Thyroid gland (tissue), 4 donors: ENCODE measurements at regions not wholly inside any gene's neighbourhood (a gene's known extent, or its start where the extent isn't known, plus 50 kb on each side); places are given as distances from the start of the nearest gene placed in this dataset.

ENCODE experiments used
- DNase-seq, 2 donors: peaks; one replicate each; pipeline ENCODE4 v3.0.0-alpha.2; 2019
- H3K27ac ChIP-seq, 3 donors: fragments of 200-600 bp; sonication (generic); 1 replicate in 2 of 3; 2 replicates in 1 of 3; pipeline ENCODE4 v1.5.1; 2016 to 2019; ENCODE audit warnings: mild to moderate bottlenecking in 1 of 3, moderate library complexity in 1 of 3
- H3K27me3 ChIP-seq: fragments of 200-600 bp; sonication (generic); one replicate; pipeline ENCODE4 v1.5.1; 2019
- H3K36me3 ChIP-seq, 2 donors: fragments of 200-600 bp; sonication (generic); one replicate each; pipeline ENCODE4 v1.5.1; 2016 to 2019
- H3K4me1 ChIP-seq, 2 donors: fragments of 200-600 bp; sonication (generic); one replicate each; pipeline ENCODE4 v1.5.1; 2017 to 2019
- H3K4me3 ChIP-seq, 3 donors: fragments of 200-600 bp; sonication (generic); replicated peaks in 1 of 3; 1 replicate in 2 of 3; 2 replicates in 1 of 3; pipeline ENCODE4 v1.5.1; 2016; ENCODE audit warnings: mild to moderate bottlenecking in 1 of 3
- H3K9me3 ChIP-seq: fragments of 200-600 bp; sonication (generic); one replicate; pipeline ENCODE4 v1.5.1; 2017
- CTCF ChIP-seq, 6 experiments: fragments of 200-600 bp in 3 of 6; fragments of 450-650 bp in 3 of 6; sonication (generic) in 3 of 6; IDR thresholded peaks; one replicate each; pipeline ENCODE4 v1.5.1; 2016 to 2019; ENCODE audit warnings: antibody characterized with exemption in 6 of 6, mild to moderate bottlenecking in 2 of 6, inconsistent platforms in 1 of 6, moderate library complexity in 1 of 6
- POLR2A ChIP-seq, 2 donors: fragments of 450-650 bp; IDR thresholded peaks; one replicate each; pipeline ENCODE4 v1.6.1; 2017; ENCODE audit warnings: antibody characterized with exemption in 2 of 2, mild to moderate bottlenecking in 2 of 2, moderate library complexity in 1 of 2
- WGBS, 2 donors: methylation state at CpG; one replicate each; pipeline ENCODE4 v1.1.5; 2017; 5-methylcytosine and 5-hydroxymethylcytosine counted together
- intact Hi-C: fragments of 100-400 bp; cut with DNase I; formaldehyde crosslinking; loops from one replicate; pipeline ENCODE4 v1.15.1; 2023

GRCh38 chr7:35558841-35559240 lies 136.1 kb downstream of the HERPUD2 start:
- TF ChIP-seq POLR2A (IDR thresholded peaks at IDR 0.05) (no peak), CTCF (IDR thresholded peaks at IDR 0.05) (no peak)
- Histone ChIP-seq H3K27ac (no peak overlapping the region), H3K9me3 (no peaks in the 10 kb centered on the region), H3K4me1 (no peaks in the 10 kb centered on the region), H3K27me3 (no peaks in the 10 kb centered on the region), H3K36me3 (no peaks in the 10 kb centered on the region), H3K4me3 (no peak overlapping the region)
- intact Hi-C loops = no loop called here
- WGBS, 2 donors = 78 to 88% methylated on average over 4 of the region's 4 CpGs
- no peak for DNase-seq

GRCh38 chr7:35556515-35557471 lies 138.1 kb downstream of the HERPUD2 start:
- TF ChIP-seq CTCF (IDR thresholded peaks at IDR 0.05) = no peak
- TF ChIP-seq POLR2A (IDR thresholded peaks at IDR 0.05) = no peak
- Histone ChIP-seq H3K9me3 (no peaks in the 10 kb centered on the region), H3K27me3 (no peaks in the 10 kb centered on the region), H3K4me3 (no peak overlapping the region), H3K4me1 (no peaks in the 10 kb centered on the region), H3K36me3 (no peaks in the 10 kb centered on the region), H3K27ac (no peak overlapping the region)
- 72 to 74% methylated on average over 8 of the region's 8 CpGs for WGBS, 2 donors
- DNase-seq = no peak
- intact Hi-C loops = no loop called here

GRCh38 chr7:35555934-35556333 lies 139.0 kb downstream of the HERPUD2 start:
- Histone ChIP-seq H3K4me3 (no peak overlapping the region), H3K36me3 (no peaks in the 10 kb centered on the region), H3K4me1 (no peaks in the 10 kb centered on the region), H3K27me3 (no peaks in the 10 kb centered on the region), H3K27ac (no peak overlapping the region), H3K9me3 (no peaks in the 10 kb centered on the region)
- WGBS, 2 donors = 66 to 73% methylated on average over 4 of the region's 4 CpGs
- no peak for TF ChIP-seq POLR2A (IDR thresholded peaks at IDR 0.05)
- intact Hi-C loops = no loop called here
- DNase-seq = no peak

GRCh38 chr7:35555386-35555785 lies 139.5 kb downstream of the HERPUD2 start:
- no peak for DNase-seq
- Histone ChIP-seq H3K4me1 (no peaks in the 10 kb centered on the region), H3K27me3 (no peaks in the 10 kb centered on the region), H3K36me3 (no peaks in the 10 kb centered on the region), H3K9me3 (no peaks in the 10 kb centered on the region), H3K4me3 (no peak overlapping the region), H3K27ac (no peak overlapping the region)
- TF ChIP-seq CTCF (IDR thresholded peaks at IDR 0.05) (no peak), POLR2A (IDR thresholded peaks at IDR 0.05) (no peak)
- intact Hi-C loops = no loop called here
- 49 to 59% methylated on average over 5 of the region's 5 CpGs for WGBS, 2 donors

- WGBS, 2 donors = 63% methylated on average over 2 of the region's 2 CpGs
- TF ChIP-seq CTCF (IDR thresholded peaks at IDR 0.05) (no peak), POLR2A (IDR thresholded peaks at IDR 0.05) (no peak)
- Histone ChIP-seq H3K9me3 (no peaks in the 10 kb centered on the region), H3K4me3 (no peak overlapping the region), H3K27me3 (no peaks in the 10 kb centered on the region), H3K36me3 (no peaks in the 10 kb centered on the region), H3K27ac (no peak overlapping the region), H3K4me1 (no peaks in the 10 kb centered on the region)
- intact Hi-C loops = no loop called here
- DNase-seq = no peak
These were observed 141.4 kb downstream of the HERPUD2 start for GRCh38 chr7:35553519-35553918.
